ENCODE measurements at regions not wholly inside any gene's neighbourhood (a gene's known extent, or its start where the extent isn't known, plus 50 kb on each side); places are given as distances from the start of the nearest gene placed in this dataset.

DNA sequence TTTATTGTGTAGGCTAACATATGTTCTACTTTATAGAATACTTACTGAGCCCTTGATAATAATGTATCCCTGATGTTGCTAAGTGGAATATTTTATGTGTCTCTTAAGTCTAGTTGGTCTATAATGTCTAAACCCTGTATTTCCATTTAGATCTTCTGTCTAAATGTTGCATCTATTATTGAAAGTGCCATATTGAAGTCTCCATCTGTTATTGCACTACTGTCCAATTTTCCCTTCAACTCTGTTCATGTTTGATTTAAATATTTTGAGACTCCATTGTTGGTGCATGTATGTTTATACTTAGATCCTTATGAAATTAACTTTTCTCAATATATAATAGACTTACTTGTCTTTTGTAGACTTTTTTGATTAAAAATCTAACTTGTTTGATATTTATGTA lies 924.5 kb upstream of the KCND2 start (continued):
- TF ChIP-seq ZNF114 (CRISPR knock-in tag; IDR thresholded peaks at IDR 0.05), result no peak
- TF ChIP-seq EZH2phosphoT487 (IDR thresholded peaks at IDR 0.05; ENCODE audit: unreplicated experiment), result no peak
- TF ChIP-seq, protein P1, sequence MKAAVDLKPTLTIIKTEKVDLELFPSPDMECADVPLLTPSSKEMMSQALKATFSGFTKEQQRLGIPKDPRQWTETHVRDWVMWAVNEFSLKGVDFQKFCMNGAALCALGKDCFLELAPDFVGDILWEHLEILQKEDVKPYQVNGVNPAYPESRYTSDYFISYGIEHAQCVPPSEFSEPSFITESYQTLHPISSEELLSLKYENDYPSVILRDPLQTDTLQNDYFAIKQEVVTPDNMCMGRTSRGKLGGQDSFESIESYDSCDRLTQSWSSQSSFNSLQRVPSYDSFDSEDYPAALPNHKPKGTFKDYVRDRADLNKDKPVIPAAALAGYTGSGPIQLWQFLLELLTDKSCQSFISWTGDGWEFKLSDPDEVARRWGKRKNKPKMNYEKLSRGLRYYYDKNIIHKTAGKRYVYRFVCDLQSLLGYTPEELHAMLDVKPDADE (IDR thresholded peaks at IDR 0.05), result no peak
- TF ChIP-seq, protein P2, sequence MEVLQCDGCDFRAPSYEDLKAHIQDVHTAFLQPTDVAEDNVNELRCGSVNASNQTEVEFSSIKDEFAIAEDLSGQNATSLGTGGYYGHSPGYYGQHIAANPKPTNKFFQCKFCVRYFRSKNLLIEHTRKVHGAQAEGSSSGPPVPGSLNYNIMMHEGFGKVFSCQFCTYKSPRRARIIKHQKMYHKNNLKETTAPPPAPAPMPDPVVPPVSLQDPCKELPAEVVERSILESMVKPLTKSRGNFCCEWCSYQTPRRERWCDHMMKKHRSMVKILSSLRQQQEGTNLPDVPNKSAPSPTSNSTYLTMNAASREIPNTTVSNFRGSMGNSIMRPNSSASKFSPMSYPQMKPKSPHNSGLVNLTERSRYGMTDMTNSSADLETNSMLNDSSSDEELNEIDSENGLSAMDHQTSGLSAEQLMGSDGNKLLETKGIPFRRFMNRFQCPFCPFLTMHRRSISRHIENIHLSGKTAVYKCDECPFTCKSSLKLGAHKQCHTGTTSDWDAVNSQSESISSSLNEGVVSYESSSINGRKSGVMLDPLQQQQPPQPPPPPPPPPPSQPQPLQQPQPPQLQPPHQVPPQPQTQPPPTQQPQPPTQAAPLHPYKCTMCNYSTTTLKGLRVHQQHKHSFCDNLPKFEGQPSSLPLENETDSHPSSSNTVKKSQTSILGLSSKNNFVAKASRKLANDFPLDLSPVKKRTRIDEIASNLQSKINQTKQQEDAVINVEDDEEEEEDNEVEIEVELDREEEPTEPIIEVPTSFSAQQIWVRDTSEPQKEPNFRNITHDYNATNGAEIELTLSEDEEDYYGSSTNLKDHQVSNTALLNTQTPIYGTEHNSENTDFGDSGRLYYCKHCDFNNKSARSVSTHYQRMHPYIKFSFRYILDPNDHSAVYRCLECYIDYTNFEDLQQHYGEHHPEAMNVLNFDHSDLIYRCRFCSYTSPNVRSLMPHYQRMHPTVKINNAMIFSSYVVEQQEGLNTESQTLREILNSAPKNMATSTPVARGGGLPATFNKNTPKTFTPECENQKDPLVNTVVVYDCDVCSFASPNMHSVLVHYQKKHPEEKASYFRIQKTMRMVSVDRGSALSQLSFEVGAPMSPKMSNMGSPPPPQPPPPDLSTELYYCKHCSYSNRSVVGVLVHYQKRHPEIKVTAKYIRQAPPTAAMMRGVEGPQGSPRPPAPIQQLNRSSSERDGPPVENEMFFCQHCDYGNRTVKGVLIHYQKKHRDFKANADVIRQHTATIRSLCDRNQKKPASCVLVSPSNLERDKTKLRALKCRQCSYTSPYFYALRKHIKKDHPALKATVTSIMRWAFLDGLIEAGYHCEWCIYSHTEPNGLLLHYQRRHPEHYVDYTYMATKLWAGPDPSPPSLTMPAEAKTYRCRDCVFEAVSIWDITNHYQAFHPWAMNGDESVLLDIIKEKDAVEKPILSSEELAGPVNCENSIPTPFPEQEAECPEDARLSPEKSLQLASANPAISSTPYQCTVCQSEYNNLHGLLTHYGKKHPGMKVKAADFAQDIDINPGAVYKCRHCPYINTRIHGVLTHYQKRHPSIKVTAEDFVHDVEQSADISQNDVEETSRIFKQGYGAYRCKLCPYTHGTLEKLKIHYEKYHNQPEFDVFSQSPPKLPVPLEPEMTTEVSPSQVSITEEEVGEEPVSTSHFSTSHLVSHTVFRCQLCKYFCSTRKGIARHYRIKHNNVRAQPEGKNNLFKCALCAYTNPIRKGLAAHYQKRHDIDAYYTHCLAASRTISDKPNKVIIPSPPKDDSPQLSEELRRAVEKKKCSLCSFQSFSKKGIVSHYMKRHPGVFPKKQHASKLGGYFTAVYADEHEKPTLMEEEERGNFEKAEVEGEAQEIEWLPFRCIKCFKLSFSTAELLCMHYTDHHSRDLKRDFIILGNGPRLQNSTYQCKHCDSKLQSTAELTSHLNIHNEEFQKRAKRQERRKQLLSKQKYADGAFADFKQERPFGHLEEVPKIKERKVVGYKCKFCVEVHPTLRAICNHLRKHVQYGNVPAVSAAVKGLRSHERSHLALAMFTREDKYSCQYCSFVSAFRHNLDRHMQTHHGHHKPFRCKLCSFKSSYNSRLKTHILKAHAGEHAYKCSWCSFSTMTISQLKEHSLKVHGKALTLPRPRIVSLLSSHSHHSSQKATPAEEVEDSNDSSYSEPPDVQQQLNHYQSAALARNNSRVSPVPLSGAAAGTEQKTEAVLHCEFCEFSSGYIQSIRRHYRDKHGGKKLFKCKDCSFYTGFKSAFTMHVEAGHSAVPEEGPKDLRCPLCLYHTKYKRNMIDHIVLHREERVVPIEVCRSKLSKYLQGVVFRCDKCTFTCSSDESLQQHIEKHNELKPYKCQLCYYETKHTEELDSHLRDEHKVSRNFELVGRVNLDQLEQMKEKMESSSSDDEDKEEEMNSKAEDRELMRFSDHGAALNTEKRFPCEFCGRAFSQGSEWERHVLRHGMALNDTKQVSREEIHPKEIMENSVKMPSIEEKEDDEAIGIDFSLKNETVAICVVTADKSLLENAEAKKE (CRISPR knock-in tag; IDR thresholded peaks at IDR 0.05), result no peak
- TF ChIP-seq NANOG (IDR thresholded peaks at IDR 0.05; ENCODE audit: borderline replicate concordance), result no peak
- TF ChIP-seq EZH2 (IDR thresholded peaks at IDR 0.05; ENCODE audit: low read depth, unreplicated experiment), result no peak

DNA sequence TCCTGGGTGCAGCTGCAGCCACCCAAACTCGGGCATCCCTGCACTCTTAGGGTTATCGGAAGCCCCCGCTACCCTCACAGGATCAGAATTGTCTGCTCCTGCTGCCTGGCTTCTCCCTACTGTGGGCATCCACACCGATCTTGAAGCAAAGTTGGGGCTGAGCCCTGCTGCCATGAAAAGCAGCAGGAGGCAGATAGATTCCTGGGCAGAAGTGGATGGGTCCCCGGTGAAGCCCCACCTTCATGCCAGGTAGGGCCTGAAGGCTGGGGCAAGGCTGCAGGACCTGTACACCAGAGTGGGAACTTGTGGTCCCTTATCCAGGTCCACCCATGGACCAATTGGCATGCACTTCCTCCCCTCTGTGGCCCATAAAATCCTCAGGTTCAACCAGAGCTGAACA lies 922.6 kb upstream of the KCND2 start:
- ATAC-seq, result no peak
- H3K27me3 ChIP-seq (ENCODE audit: insufficient read depth), result no peaks in the 10 kb centered on the region
- no peak overlapping the region for H3K4me2 ChIP-seq
- H3K9me3 Mint-ChIP-seq, result no peaks in the 10 kb centered on the region
- no peaks in the 10 kb centered on the region for H3K27me3 Mint-ChIP-seq (ENCODE audit: insufficient read depth, low read depth, poor library complexity)
- H3K36me3 Mint-ChIP-seq (ENCODE audit: low read depth), result no peaks in the 10 kb centered on the region
- no peaks in the 10 kb centered on the region for H3K9me2 ChIP-seq (ENCODE audit: insufficient read depth)
- no peak overlapping the region for H2AFZ ChIP-seq
- H3K4me3 Mint-ChIP-seq, result no peak overlapping the region
- no peaks in the 10 kb centered on the region for H3K79me2 ChIP-seq (replicated peaks; ENCODE audit: insufficient read depth)
- no peaks in the 10 kb centered on the region for H4K20me1 ChIP-seq (replicated peaks; ENCODE audit: insufficient read depth)
- no peak for DNase-seq (ENCODE audit: low spot score)
- H3K4me1 Mint-ChIP-seq, result no peaks in the 10 kb centered on the region
- H3K27ac Mint-ChIP-seq, result no peak overlapping the region
- no peaks in the 10 kb centered on the region for H3F3A ChIP-seq (replicated peaks; ENCODE audit: low read depth)
- H3K4me1 ChIP-seq (ENCODE audit: insufficient read depth), result no peaks in the 10 kb centered on the region
- no peak overlapping the region for H3K27ac ChIP-seq (ENCODE audit: low read depth)
- H3K36me3 ChIP-seq (ENCODE audit: insufficient read depth), result no peaks in the 10 kb centered on the region
- H3K4me3 ChIP-seq, result no peak overlapping the region
- TF ChIP-seq, protein P2 (CRISPR knock-in tag; IDR thresholded peaks at IDR 0.05), result no peak
- TF ChIP-seq, protein P3, sequence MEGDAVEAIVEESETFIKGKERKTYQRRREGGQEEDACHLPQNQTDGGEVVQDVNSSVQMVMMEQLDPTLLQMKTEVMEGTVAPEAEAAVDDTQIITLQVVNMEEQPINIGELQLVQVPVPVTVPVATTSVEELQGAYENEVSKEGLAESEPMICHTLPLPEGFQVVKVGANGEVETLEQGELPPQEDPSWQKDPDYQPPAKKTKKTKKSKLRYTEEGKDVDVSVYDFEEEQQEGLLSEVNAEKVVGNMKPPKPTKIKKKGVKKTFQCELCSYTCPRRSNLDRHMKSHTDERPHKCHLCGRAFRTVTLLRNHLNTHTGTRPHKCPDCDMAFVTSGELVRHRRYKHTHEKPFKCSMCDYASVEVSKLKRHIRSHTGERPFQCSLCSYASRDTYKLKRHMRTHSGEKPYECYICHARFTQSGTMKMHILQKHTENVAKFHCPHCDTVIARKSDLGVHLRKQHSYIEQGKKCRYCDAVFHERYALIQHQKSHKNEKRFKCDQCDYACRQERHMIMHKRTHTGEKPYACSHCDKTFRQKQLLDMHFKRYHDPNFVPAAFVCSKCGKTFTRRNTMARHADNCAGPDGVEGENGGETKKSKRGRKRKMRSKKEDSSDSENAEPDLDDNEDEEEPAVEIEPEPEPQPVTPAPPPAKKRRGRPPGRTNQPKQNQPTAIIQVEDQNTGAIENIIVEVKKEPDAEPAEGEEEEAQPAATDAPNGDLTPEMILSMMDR (conservative IDR thresholded peaks at IDR 0.05; ENCODE audit: low read depth in 2 of 2), result no peak

All from GM23338 (cell line).